CD1c-positive myeloid dendritic cell (primary cell): ENCODE measurements at regions not wholly inside any gene's neighbourhood (a gene's known extent, or its start where the extent isn't known, plus 50 kb on each side); places are given as distances from the start of the nearest gene placed in this dataset.
"Not testable (repeated sequence)": the region's sequence is repeated elsewhere in the genome, so short reads cannot be mapped to it uniquely, and the experiment has no call there.

ENCODE experiments used
- DNase-seq: peaks from one replicate; pipeline ENCODE4 v3.0.0-alpha.2; 2016; ENCODE audit errors: extremely low spot score

- no peak for DNase-seq
Observed at GRCh38 chr14:81955123-81955522, 421.5 kb upstream of the SEL1L start.

GRCh38 chr14:81960781-81961180, 427.1 kb upstream of the SEL1L start:
- DNase-seq = no peak

- DNase-seq = no peak
Observed at GRCh38 chr14:81963846-81964245, 430.2 kb upstream of the SEL1L start.

- DNase-seq = no peak
Observed at GRCh38 chr14:81970307-81970706, 436.7 kb upstream of the SEL1L start.

GRCh38 chr14:81971911-81972310, 438.3 kb upstream of the SEL1L start:
- DNase-seq = no peak

- DNase-seq = no peak
Observed at GRCh38 chr14:81972601-81973000, 438.9 kb upstream of the SEL1L start.

- no peak for DNase-seq
Observed at GRCh38 chr14:81974543-81974942, 440.9 kb upstream of the SEL1L start.

- DNase-seq = no peak
Observed at GRCh38 chr14:81980601-81981306, 447.1 kb upstream of the SEL1L start.

GRCh38 chr14:81981307-81981675, 447.6 kb upstream of the SEL1L start:
- no peak for DNase-seq

GRCh38 chr14:81982046-81982445, 448.4 kb upstream of the SEL1L start:
- DNase-seq = no peak

GRCh38 chr14:81986005-81986404, 452.4 kb upstream of the SEL1L start:
- DNase-seq = no peak

- peak; percentile 44 for DNase-seq
Observed at GRCh38 chr14:81989211-81989610, 455.6 kb upstream of the SEL1L start.

- peak; percentile 70 for DNase-seq
Observed at GRCh38 chr14:81990312-81990761, 456.7 kb upstream of the SEL1L start.

- no peak for DNase-seq
Observed at GRCh38 chr14:81991998-81992397, 458.3 kb upstream of the SEL1L start.

- no peak for DNase-seq
Observed at GRCh38 chr14:81993432-81993831, 459.8 kb upstream of the SEL1L start.

- no peak for DNase-seq
Observed at GRCh38 chr14:82003426-82003825, 469.8 kb upstream of the SEL1L start.

GRCh38 chr14:82009076-82009475, 475.4 kb upstream of the SEL1L start:
- no peak for DNase-seq

- no peak for DNase-seq
Observed at GRCh38 chr14:82009993-82010392, 476.3 kb upstream of the SEL1L start.

GRCh38 chr14:82011460-82011859, 477.8 kb upstream of the SEL1L start:
- no peak for DNase-seq

GRCh38 chr14:82029038-82029437, 495.4 kb upstream of the SEL1L start:
- no peak for DNase-seq

GRCh38 chr14:82035397-82035796, 501.7 kb upstream of the SEL1L start:
- no peak for DNase-seq

- DNase-seq = not testable (repeated sequence)
Observed at GRCh38 chr14:82038066-82038465, 504.4 kb upstream of the SEL1L start.

GRCh38 chr14:82045339-82045738, 511.7 kb upstream of the SEL1L start:
- DNase-seq = no peak
